K562 (cell line): ENCODE measurements at regions not wholly inside any gene's neighbourhood (a gene's known extent, or its start where the extent isn't known, plus 50 kb on each side); places are given as distances from the start of the nearest gene placed in this dataset.

Experiments
- ATAC-seq: fragments of 200-7000 bp; cut with Tn5 transposase; 3 replicates; pipeline ENCODE4 v1.9.1; 2020; ENCODE audit warnings: moderate library complexity
- BruUV-seq: library from RNA; stranded (reverse); fragments of 400-500 nt; replicated peaks from 2 replicates; lab custom pipeline; 2021; lab: Mats Ljungman, UMichigan
- CTCF ChIA-PET: fragments of 300-600 bp; formaldehyde crosslinking; extraction: SDS; loops from one replicate; lab custom pipeline; 2021; ENCODE audit warnings: low intra/inter-chr PET ratio; lab: Yijun Ruan, JAX
- POLR2A ChIA-PET: fragments of 300-600, 350-650 bp; sonication (Branson Sonifier 250); formaldehyde crosslinking; extraction: SDS; loops from one replicate; lab custom pipeline; 2021; ENCODE audit warnings: antibody characterized with exemption, inconsistent platforms; lab: Yijun Ruan, JAX
- DNase-seq, 4 experiments: peaks; one replicate each; pipeline versions ENCODE4 v3.0.0 to v3.0.0-alpha.2; 2011 to 2018; ENCODE audit warnings: low spot score in 3 of 4, mixed read lengths in 3 of 4; ENCODE audit errors: extremely low read depth in 1 of 4
- FAIRE-seq: peaks from 2 replicates; lab custom pipeline; 2011; peaks lifted over from hg19 to GRCh38; lab: Jason Lieb, UNC
- H2AFZ ChIP-seq: 2 replicates; pipeline ENCODE4 v1.6.0; 2011; ENCODE audit warnings: low read depth, low read length, control low read depth, inconsistent platforms
- H3K27ac ChIP-seq: fragments of 200-600 bp; 3 replicates; pipeline ENCODE4 v1.8.0; 2011; ENCODE audit warnings: low read depth, mild to moderate bottlenecking, control low read depth, inconsistent platforms, low read length, moderate library complexity, mixed read lengths; ENCODE audit errors: extremely low read depth
- H3K27me3 ChIP-seq, 2 experiments: fragments of 300-600 bp in 1 of 2; 2 replicates in 1 of 2; 3 replicates in 1 of 2; pipeline versions ENCODE4 v1.6.0 to v1.8.0; 2011; ENCODE audit warnings: inconsistent platforms in 2 of 2, low read length in 2 of 2, mild to moderate bottlenecking in 1 of 2, mixed read lengths in 1 of 2, moderate library complexity in 1 of 2; ENCODE audit not compliant: control insufficient read depth in 2 of 2, insufficient read depth in 2 of 2
- H3K36me3 ChIP-seq: fragments of 300-600 bp; 3 replicates; pipeline ENCODE4 v1.8.0; 2011; ENCODE audit warnings: mild to moderate bottlenecking, low read length, inconsistent platforms; ENCODE audit not compliant: control insufficient read depth, insufficient read depth
- H3K4me1 ChIP-seq, 2 experiments: fragments of 200-600 bp in 1 of 2; replicated peaks in 1 of 2; 2 replicates in 1 of 2; 3 replicates in 1 of 2; pipeline versions ENCODE4 v1.5.1 to v1.8.0; 2011; ENCODE audit warnings: inconsistent platforms in 2 of 2, low read length in 2 of 2, mild to moderate bottlenecking in 1 of 2, mixed read lengths in 1 of 2, moderate library complexity in 1 of 2; ENCODE audit not compliant: control insufficient read depth in 2 of 2, insufficient read depth in 2 of 2
- H3K4me2 ChIP-seq: 2 replicates; pipeline ENCODE4 v1.6.1; 2011; ENCODE audit warnings: low read length, control low read depth, inconsistent platforms, mixed read lengths; ENCODE audit not compliant: insufficient read depth
- H3K4me3 ChIP-seq: fragments of 200-600 bp; sonication (generic), shearing (Covaris generic); 2 replicates; pipeline ENCODE4 v1.5.1; 2016; ENCODE audit warnings: control low read depth, inconsistent platforms
- H3K79me2 ChIP-seq: fragments of 200-600 bp; 3 replicates; pipeline ENCODE4 v1.8.0; 2011; ENCODE audit warnings: low read length, inconsistent platforms; ENCODE audit not compliant: control insufficient read depth, insufficient read depth
- H3K9ac ChIP-seq, 2 experiments: 2 replicates each; pipeline versions ENCODE4 v1.6.0 to v1.6.1; 2011; ENCODE audit warnings: low read depth in 2 of 2, low read length in 2 of 2, control low read depth in 1 of 2, inconsistent platforms in 1 of 2, mild to moderate bottlenecking in 1 of 2, mixed read lengths in 1 of 2; ENCODE audit not compliant: insufficient read depth in 1 of 2
- H3K9me1 ChIP-seq: one replicate; pipeline ENCODE4 v1.6.0; 2011; ENCODE audit warnings: inconsistent platforms, mild to moderate bottlenecking, low read length, moderate library complexity; ENCODE audit not compliant: control insufficient read depth, insufficient read depth
- H3K9me3 ChIP-seq: replicated peaks from 2 replicates; pipeline ENCODE4 v1.5.1; 2011; ENCODE audit warnings: low read depth, low read length, inconsistent platforms; ENCODE audit not compliant: control insufficient read depth, insufficient read depth
- H4K20me1 ChIP-seq: replicated peaks from 2 replicates; pipeline ENCODE4 v1.6.1; 2011; ENCODE audit warnings: low read length, inconsistent platforms, mixed read lengths; ENCODE audit not compliant: control insufficient read depth, insufficient read depth
- ARID1B ChIP-seq: fragments of 450-650 bp; IDR thresholded peaks from 2 replicates; pipeline ENCODE4 v1.6.1; 2016; ENCODE audit warnings: antibody characterized with exemption, mild to moderate bottlenecking, inconsistent platforms
- KDM5B ChIP-seq: fragments of 200-600 bp; sonication (generic); IDR thresholded peaks from 2 replicates; pipeline ENCODE4 v1.6.1; 2012; ENCODE audit warnings: low read depth, mild to moderate bottlenecking, moderate library complexity, low read length, control low read depth, inconsistent platforms; ENCODE audit not compliant: insufficient replicate concordance
- MECOM ChIP-seq: fragments of 250-450 bp; sonication (Bioruptor Pico); IDR thresholded peaks from 2 replicates; pipeline ENCODE4 v1.8.0; 2022; ENCODE audit warnings: inconsistent platforms
- U2AF1 ChIP-seq: fragments of 200-400 bp; formaldehyde crosslinking; optimal IDR thresholded peaks from 2 replicates; pipeline ENCODE3; 2017; ENCODE audit warnings: mild to moderate bottlenecking, low read depth, low read length, moderate library complexity
- ZNF165 ChIP-seq: fragments of 250-450 bp; sonication (Bioruptor Pico); IDR thresholded peaks from 2 replicates; pipeline ENCODE4 v1.4.0; 2020; ENCODE audit warnings: borderline replicate concordance
- WGBS: fragments of 100-300 bp; shearing (Covaris generic); methylation state at CpG from one replicate; pipeline ENCODE4 v1.1.6; 2016; ENCODE audit warnings: low coverage, mixed read lengths; ENCODE audit not compliant: insufficient coverage; ENCODE audit errors: missing lambda C conversion rate; 5-methylcytosine and 5-hydroxymethylcytosine counted together
- in situ Hi-C: fragments of 300-500 bp; cut with MboI; formaldehyde crosslinking; loops from 4 replicates; pipeline ENCODE4 v1.15.0; 2018; ENCODE audit warnings: inconsistent platforms, mixed read lengths
- intact Hi-C: fragments of 100-400 bp; cut with micrococcal nuclease; formaldehyde crosslinking; loops from 2 replicates; pipeline ENCODE4 v1.14.2; 2022
- TF ChIP-seq, protein P1 (sequence below): fragments of 450-650 bp; IDR thresholded peaks from 2 replicates; pipeline ENCODE4 v1.6.1; 2017; ENCODE audit warnings: mild to moderate bottlenecking, moderate library complexity
- TF ChIP-seq, protein P2 (sequence below): fragments of 250-450 bp; sonication (Bioruptor Pico); IDR thresholded peaks from 2 replicates; pipeline ENCODE4 v1.5.0; 2021

DNA sequence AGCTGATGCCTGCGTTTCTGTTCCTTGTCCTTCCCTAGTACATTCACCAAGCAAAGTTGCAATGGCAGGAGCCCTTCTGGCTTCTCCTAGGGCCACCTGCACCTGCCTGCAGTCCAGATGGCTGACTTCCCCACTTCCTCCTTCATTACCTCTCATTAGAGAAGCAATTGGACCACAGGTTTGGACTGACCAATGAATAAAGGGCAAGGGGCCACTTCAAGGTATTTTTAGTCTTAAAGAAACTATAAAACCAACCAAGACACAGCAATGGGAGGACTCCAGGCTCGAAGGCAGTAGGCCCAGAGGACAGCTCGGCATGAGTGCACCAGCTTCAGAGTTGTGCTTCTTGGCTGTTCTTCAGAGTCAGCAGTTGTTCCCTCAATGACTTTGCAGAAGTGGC lies 60.8 kb upstream of the ROR1 start:
- intact Hi-C loops (no loop called here), in situ Hi-C loops (no loop called here)
- POLR2A ChIA-PET: no interaction called here

More for the DNA sequence above, 60.8 kb upstream of the ROR1 start:
- Histone ChIP-seq H2AFZ (no peak overlapping the region), H3K27ac (no peak overlapping the region), H3K4me3 (no peak overlapping the region), H4K20me1 (no peaks in the 10 kb centered on the region), H3K79me2 (no peaks in the 10 kb centered on the region), H3K27me3 (peaks cover under 1 to 4% of the 10 kb centered on the region in 2 experiments; a peak in 2 of 5 replicates), H3K9me3 (no peaks in the 10 kb centered on the region), H3K36me3 (no peaks in the 10 kb centered on the region), H3K9me1 (no peaks in the 10 kb centered on the region), H3K9ac (no peak overlapping the region), H3K4me1 (no peaks in the 10 kb centered on the region), H3K4me2 (no peak overlapping the region)
- CTCF ChIA-PET: no interaction called here
- DNase-seq (no peak), FAIRE-seq (no peak), ATAC-seq (no peak)
- no TSS peak for BruUV-seq
- TF ChIP-seq KDM5B (no peak), MECOM (CRISPR knock-in tag) (no peak), ZNF165 (CRISPR knock-in tag) (no peak), U2AF1 (no peak), ARID1B (no peak)
- TF ChIP-seq, protein P1, sequence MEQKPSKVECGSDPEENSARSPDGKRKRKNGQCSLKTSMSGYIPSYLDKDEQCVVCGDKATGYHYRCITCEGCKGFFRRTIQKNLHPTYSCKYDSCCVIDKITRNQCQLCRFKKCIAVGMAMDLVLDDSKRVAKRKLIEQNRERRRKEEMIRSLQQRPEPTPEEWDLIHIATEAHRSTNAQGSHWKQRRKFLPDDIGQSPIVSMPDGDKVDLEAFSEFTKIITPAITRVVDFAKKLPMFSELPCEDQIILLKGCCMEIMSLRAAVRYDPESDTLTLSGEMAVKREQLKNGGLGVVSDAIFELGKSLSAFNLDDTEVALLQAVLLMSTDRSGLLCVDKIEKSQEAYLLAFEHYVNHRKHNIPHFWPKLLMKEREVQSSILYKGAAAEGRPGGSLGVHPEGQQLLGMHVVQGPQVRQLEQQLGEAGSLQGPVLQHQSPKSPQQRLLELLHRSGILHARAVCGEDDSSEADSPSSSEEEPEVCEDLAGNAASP: no peak
- TF ChIP-seq, protein P2, sequence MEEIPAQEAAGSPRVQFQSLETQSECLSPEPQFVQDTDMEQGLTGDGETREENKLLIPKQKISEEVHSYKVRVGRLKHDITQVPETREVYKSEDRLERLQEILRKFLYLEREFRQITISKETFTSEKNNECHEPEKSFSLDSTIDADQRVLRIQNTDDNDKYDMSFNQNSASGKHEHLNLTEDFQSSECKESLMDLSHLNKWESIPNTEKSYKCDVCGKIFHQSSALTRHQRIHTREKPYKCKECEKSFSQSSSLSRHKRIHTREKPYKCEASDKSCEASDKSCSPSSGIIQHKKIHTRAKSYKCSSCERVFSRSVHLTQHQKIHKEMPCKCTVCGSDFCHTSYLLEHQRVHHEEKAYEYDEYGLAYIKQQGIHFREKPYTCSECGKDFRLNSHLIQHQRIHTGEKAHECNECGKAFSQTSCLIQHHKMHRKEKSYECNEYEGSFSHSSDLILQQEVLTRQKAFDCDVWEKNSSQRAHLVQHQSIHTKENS: no peak
- WGBS: 2% methylated on average over 3 of the region's 3 CpGs
